ENCODE measurements at regions not wholly inside any gene's neighbourhood (a gene's known extent, or its start where the extent isn't known, plus 50 kb on each side); places are given as distances from the start of the nearest gene placed in this dataset.

GRCh38 chr2:216799873-216800431 lies 59.9 kb downstream of the TNP1 start:
- TF ChIP-seq CTCF (IDR thresholded peaks at IDR 0.05), result no peak
- Histone ChIP-seq H3K27ac (peak overlapping the region; percentile 74 to 87), H3K4me3 (no peak overlapping the region)
- no peak for DNase-seq (ENCODE audit: low spot score)

GRCh38 chr2:216796115-216796840 lies 63.6 kb downstream of the TNP1 start:
- peak overlapping the region; percentile 3 to 64 for H3K27ac ChIP-seq
- TF ChIP-seq CTCF (IDR thresholded peaks at IDR 0.05), result no peak
- H3K4me3 ChIP-seq, result no peak overlapping the region
- DNase-seq (ENCODE audit: low spot score), result no peak

- TF ChIP-seq CTCF (IDR thresholded peaks at IDR 0.05), result no peak
- DNase-seq (ENCODE audit: low spot score), result no peak
- Histone ChIP-seq H3K4me3 (no peak overlapping the region), H3K27ac (peak overlapping the region; percentile 92 to 96)
These were observed 66.5 kb downstream of the TNP1 start for GRCh38 chr2:216793386-216793785.

GRCh38 chr2:216792222-216793021 lies 67.4 kb downstream of the TNP1 start:
- TF ChIP-seq CTCF (IDR thresholded peaks at IDR 0.05), result no peak
- Histone ChIP-seq H3K27ac (peak overlapping the region; percentile 92 to 96), H3K4me3 (peak overlapping the region; percentile 10)
- peak; percentile 90 for DNase-seq (ENCODE audit: low spot score)

- peak overlapping the region; percentile 92 to 96 for H3K27ac ChIP-seq
These were observed 68.6 kb downstream of the TNP1 start for GRCh38 chr2:216791303-216791702.

GRCh38 chr2:216789081-216789480 lies 70.8 kb downstream of the TNP1 start:
- no peak for TF ChIP-seq CTCF (IDR thresholded peaks at IDR 0.05)
- peak overlapping the region in 1 of 2 donors; percentile 4 for H3K27ac ChIP-seq
- DNase-seq (ENCODE audit: low spot score), result no peak
- H3K4me3 ChIP-seq, result no peak overlapping the region

More at GRCh38 chr2:216791303-216791702, 68.6 kb downstream of the TNP1 start:
- no peak for DNase-seq (ENCODE audit: low spot score)
- no peak for TF ChIP-seq CTCF (IDR thresholded peaks at IDR 0.05)
- no peak overlapping the region for H3K4me3 ChIP-seq
